ENCODE measurements at regions not wholly inside any gene's neighbourhood (a gene's known extent, or its start where the extent isn't known, plus 50 kb on each side); places are given as distances from the start of the nearest gene placed in this dataset.

- no peak overlapping the region for H3K4me3 ChIP-seq
- H3K4me1 ChIP-seq = peaks cover 0 to 28% (median 9%) of the 10 kb centered on the region in 4 donors
- WGBS, 2 donors = 4 to 25% methylated on average over 4 of the region's 4 CpGs
- TF ChIP-seq EP300 (IDR thresholded peaks at IDR 0.05) (no peak), POLR2AphosphoS5 (IDR thresholded peaks at IDR 0.05) (no peak), CTCF (IDR thresholded peaks at IDR 0.05) (no peak), POLR2A (IDR thresholded peaks at IDR 0.05) (no peak)
- no peaks in the 10 kb centered on the region for H3K27me3 ChIP-seq
- H3K27ac ChIP-seq = peak overlapping the region in 2 of 4 donors; percentile 8 to 42
- intact Hi-C loops (cut with DNase I) = no loop called here
- peak; percentile 70 for DNase-seq
- H3K36me3 ChIP-seq = no peaks in the 10 kb centered on the region
- H3K9me3 ChIP-seq = peaks cover 0 to 4% (median 0%) of the 10 kb centered on the region in 4 donors
Observed at GRCh38 chr20:17885544-17885943, 83.0 kb downstream of the SNX5 start.

GRCh38 chr20:17885076-17885475 is 83.5 kb downstream of the SNX5 start:
- 87% methylated on average over 3 of the region's 3 CpGs for WGBS, 2 donors
- peaks cover 0 to 4% (median 0%) of the 10 kb centered on the region in 4 donors for H3K9me3 ChIP-seq
- peak overlapping the region in 2 of 4 donors; percentile 8 to 42 for H3K27ac ChIP-seq
- TF ChIP-seq CTCF (IDR thresholded peaks at IDR 0.05) = no peak
- no peak for TF ChIP-seq POLR2A (IDR thresholded peaks at IDR 0.05)
- TF ChIP-seq EP300 (IDR thresholded peaks at IDR 0.05) = no peak
- no peak for TF ChIP-seq POLR2AphosphoS5 (IDR thresholded peaks at IDR 0.05)
- DNase-seq = peak; percentile 22
- H3K27me3 ChIP-seq = no peaks in the 10 kb centered on the region
- intact Hi-C loops (cut with DNase I) = no loop called here
- no peak overlapping the region for H3K4me3 ChIP-seq
- peaks cover 0 to 28% (median 9%) of the 10 kb centered on the region in 4 donors for H3K4me1 ChIP-seq
- H3K36me3 ChIP-seq = no peaks in the 10 kb centered on the region

- intact Hi-C loops (cut with DNase I) = no loop called here
- H3K4me1 ChIP-seq = peaks cover 0 to 28% (median 9%) of the 10 kb centered on the region in 4 donors
- TF ChIP-seq CTCF (IDR thresholded peaks at IDR 0.05) = no peak
- no peak for TF ChIP-seq POLR2AphosphoS5 (IDR thresholded peaks at IDR 0.05)
- no peaks in the 10 kb centered on the region for H3K36me3 ChIP-seq
- H3K27ac ChIP-seq = no peak overlapping the region
- H3K27me3 ChIP-seq = no peaks in the 10 kb centered on the region
- peaks cover 0 to 3% (median 0%) of the 10 kb centered on the region in 4 donors for H3K9me3 ChIP-seq
- 85 to 89% methylated on average over 14 of the region's 14 CpGs for WGBS, 2 donors
- peak; percentile 46 for DNase-seq
- H3K4me3 ChIP-seq = no peak overlapping the region
Observed at GRCh38 chr20:17884307-17885003, 84.1 kb downstream of the SNX5 start.

- DNase-seq = peak; percentile 35
- H3K27ac ChIP-seq = no peak overlapping the region
- intact Hi-C loops (cut with DNase I) = no loop called here
Observed at GRCh38 chr20:17883592-17884306, 84.8 kb downstream of the SNX5 start.

More at GRCh38 chr20:17883592-17884306, 84.8 kb downstream of the SNX5 start:
- no peaks in the 10 kb centered on the region for H3K9me3 ChIP-seq
- no peaks in the 10 kb centered on the region for H3K36me3 ChIP-seq
- H3K27me3 ChIP-seq = no peaks in the 10 kb centered on the region
- TF ChIP-seq CTCF (IDR thresholded peaks at IDR 0.05) (no peak), POLR2A (IDR thresholded peaks at IDR 0.05) (no peak), POLR2AphosphoS5 (IDR thresholded peaks at IDR 0.05) (no peak), EP300 (IDR thresholded peaks at IDR 0.05) (no peak)
- peaks cover 0 to 28% (median 9%) of the 10 kb centered on the region in 4 donors for H3K4me1 ChIP-seq
- 83 to 87% methylated on average over 8 of the region's 8 CpGs for WGBS, 2 donors
- no peak overlapping the region for H3K4me3 ChIP-seq
